Activated naive CD4-positive, alpha-beta T cell treated with anti-CD3 and anti-CD28 coated beads, Interleukin-2, amount 50 U/mL, for 72 hours (primary cell): ENCODE measurements at regions not wholly inside any gene's neighbourhood (a gene's known extent, or its start where the extent isn't known, plus 50 kb on each side); places are given as distances from the start of the nearest gene placed in this dataset.

Source experiments
- ATAC-seq, 2 donors: fragments of 150-1000 bp; cut with Tn5 transposase; 2 replicates each; pipeline ENCODE4 v1.10.0; 2021; ENCODE audit warnings: mild to moderate bottlenecking in 2 of 2, moderate library complexity in 2 of 2
- DNase-seq, 2 donors: peaks; one replicate each; pipeline ENCODE4 v3.0.0; 2021 to 2022; ENCODE audit warnings: low spot score in 2 of 2
- H3K27ac Mint-ChIP-seq, 2 donors: one replicate each; pipeline ENCODE4 v1.8.0; 2022; ENCODE audit warnings: mild to moderate bottlenecking in 2 of 2, mixed read lengths in 2 of 2
- H3K36me3 Mint-ChIP-seq, 2 donors: one replicate each; pipeline ENCODE4 v1.8.0; 2022; ENCODE audit warnings: mixed read lengths in 2 of 2
- H3K9me3 Mint-ChIP-seq, 2 donors: one replicate each; pipeline ENCODE4 v1.8.0; 2022; ENCODE audit warnings: mixed read lengths in 2 of 2

DNA sequence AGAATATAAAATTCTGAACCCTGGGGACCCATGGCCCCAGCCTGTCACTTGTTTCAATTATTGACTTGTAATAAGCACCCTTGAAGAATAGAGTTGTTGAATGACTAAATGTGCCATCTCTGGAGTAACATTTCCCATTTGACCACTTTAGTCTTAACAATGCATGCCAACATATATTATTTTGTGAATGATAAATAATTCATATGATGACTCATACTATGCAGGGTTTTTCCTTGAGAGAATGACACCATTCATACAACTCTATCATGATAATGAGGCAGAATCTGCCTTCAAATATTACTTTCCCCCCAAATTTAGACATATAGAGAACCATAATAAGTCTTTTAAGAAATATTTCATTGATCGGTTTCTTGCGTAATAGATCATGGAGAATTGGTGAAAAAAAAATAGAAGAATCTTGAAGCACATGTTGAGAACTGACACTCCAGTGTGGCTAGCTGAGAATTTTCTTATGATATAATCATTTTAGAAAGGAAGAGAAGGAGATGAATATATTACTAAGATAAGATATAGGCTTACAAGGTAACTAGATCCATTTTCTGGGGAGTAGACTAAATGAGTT is 404.5 kb downstream of the GRXCR1 start:
- H3K36me3 Mint-ChIP-seq = no peaks in the 10 kb centered on the region
- no peak overlapping the region for H3K27ac Mint-ChIP-seq
- H3K9me3 Mint-ChIP-seq = peaks cover 6 to 11% of the 10 kb centered on the region in 2 donors
- ATAC-seq (no peak), DNase-seq (no peak)

DNA sequence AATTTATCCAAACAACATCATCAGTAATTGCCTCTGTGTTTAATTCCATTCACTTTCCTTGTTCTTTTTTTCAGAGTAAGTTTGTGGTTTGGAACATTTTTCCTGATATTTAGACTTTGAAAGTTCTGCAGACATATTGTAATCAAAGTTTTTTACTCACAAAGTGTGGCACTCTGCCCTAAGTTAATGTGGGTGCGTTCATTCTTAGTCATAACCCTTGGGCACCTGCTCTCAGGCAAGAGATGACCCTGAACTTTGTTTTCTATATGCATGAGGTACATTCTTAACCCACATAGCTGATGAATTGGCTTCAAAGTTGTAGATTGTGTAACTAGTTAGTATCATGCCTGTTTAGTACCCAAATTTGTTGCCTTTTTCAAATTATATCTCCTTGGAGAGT is 424.3 kb downstream of the GRXCR1 start:
- DNase-seq (no peak), ATAC-seq (no peak)
- Mint-ChIP-seq H3K27ac (no peak overlapping the region), H3K36me3 (no peaks in the 10 kb centered on the region), H3K9me3 (peaks cover 6 to 9% of the 10 kb centered on the region in 2 donors)

DNA sequence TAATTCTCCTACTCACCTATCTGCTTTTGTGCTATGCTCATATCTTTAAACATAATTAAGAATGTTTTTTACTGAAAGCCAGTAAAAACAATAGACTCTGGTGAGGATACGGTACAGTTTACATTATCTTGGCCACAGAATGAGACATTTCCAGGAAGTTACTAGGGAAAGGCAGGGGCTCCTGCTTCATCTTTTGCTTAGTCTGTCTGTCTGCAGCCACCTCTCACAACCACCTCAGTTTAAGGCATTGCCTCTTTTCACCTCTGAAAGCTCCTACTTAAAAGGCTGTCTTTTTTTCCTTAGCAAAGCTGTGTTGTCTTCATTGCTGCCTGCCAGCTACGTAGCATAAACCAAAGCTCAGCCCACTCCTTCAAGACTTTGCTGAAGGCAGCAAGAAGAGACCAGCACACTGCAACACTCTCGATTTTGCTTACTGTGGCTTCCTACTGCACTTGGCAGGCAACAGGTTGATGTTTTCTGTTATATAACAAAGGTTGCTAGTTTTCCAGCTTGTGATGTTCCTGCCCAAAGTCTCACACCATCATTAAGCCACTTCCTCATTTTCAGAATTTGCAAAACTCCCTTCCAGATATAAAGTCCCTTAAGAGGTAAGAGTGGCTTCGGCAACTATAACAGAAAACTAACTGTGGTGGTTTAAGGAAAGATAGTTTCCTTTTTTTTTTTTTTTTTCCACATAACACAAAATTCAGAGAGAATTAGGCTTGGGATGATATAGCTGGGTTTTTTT is 432.9 kb downstream of the GRXCR1 start:
- no peaks in the 10 kb centered on the region for H3K36me3 Mint-ChIP-seq
- DNase-seq (no peak), ATAC-seq (no peak)
- no peak overlapping the region for H3K27ac Mint-ChIP-seq
- H3K9me3 Mint-ChIP-seq = peaks cover 0 to 16% of the 10 kb centered on the region in 2 donors

DNA sequence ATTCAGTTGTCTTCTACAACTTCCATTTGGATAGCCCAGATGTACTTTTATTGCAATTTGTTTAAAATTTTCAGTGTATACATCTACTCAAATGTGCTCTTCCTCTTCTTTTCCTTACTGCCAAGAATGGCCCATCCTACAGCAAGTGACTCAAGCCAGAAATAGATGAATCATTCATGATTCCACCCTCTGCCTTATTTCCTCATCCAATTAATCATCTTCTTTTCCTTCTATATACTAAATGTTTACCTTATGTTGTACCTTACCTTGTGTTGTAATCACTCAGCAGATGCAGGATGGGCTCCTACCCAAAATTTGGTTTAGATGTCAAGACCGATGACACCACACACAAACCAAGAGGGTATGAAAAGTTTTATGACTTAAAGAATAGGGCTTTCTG is 437.8 kb downstream of the GRXCR1 start:
- Mint-ChIP-seq H3K36me3 (no peaks in the 10 kb centered on the region), H3K27ac (no peak overlapping the region), H3K9me3 (peaks cover 4 to 14% of the 10 kb centered on the region in 2 donors)
- ATAC-seq = no peak
- DNase-seq = no peak

DNA sequence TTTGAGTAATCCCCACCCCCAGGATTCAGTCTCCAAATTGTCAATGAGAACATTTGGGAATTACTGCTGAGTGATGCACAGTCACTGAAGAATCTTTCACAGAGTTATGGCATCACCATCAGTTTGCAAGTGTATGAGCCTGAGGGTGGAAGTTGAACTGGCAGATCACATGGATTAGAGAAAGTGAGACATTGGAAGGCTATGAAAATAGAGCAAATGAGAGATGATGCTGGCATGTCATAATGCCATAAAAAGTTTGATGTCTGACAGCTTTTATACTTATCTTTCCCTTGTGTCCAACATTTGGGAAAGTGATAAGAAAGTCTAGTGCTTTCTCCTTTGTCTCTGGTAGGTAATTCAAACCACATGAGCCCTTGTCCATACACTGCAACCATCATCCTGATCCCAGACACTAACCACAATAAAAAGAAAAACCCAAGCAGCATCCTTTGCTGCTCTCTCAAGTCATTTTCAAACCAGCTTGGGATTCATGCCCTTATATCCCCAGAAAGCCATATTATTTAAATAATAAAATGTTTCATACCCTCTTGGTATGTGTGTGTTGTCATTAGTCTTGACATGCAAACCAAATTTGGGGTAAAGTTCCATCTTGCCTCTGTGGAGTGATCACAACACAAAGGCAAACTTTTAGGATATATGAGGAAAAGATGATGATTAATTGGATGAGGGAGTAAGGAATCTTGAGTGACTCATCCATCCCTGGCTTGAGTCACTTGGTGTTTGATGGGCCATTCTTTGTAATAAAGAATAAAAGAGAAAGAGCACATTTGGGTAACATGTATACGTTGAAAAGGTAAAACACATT is 438.9 kb downstream of the GRXCR1 start:
- no peak for ATAC-seq
- no peak overlapping the region for H3K27ac Mint-ChIP-seq
- peaks cover 4 to 14% of the 10 kb centered on the region in 2 donors for H3K9me3 Mint-ChIP-seq
- DNase-seq = no peak
- H3K36me3 Mint-ChIP-seq = no peaks in the 10 kb centered on the region

DNA sequence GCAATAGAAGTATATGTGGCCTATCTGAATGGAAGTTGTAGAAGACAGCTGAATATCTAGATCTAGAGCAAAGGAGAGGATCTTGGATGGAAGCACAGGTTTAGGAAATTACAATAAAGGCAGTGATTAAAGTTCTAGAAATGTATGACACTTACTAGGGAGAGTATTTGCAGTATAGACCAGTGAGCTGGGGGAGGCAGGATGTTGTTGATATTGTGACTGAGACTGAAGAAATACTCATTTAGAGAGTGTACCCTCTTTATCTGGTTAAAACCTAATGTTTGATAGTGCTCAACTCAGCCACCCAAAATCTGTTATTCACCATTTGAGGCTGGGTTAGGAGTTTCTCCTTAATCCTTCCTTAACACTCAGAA is 439.5 kb downstream of the GRXCR1 start:
- Mint-ChIP-seq H3K9me3 (peaks cover 5 to 14% of the 10 kb centered on the region in 2 donors), H3K36me3 (no peaks in the 10 kb centered on the region), H3K27ac (no peak overlapping the region)
- DNase-seq (no peak), ATAC-seq (no peak)

DNA sequence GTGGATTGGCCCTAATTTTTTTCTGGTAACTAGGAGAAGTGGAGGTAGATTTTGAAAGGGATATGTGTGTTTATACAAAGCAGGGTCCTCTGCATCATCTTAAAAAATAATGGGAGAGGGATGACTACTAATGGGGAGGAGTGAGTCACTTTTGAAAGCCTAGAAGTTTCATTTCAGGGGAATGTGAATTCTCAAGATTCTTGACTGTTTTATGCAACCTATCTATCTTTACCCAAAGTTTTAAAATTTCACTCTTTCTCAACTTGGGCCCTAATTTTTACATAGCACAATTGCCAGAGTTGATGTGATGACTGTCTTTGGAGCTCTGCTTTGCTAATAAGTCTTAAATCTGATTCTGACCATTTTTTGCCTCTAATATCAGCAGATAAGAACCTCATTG is 445.2 kb downstream of the GRXCR1 start:
- no peak for DNase-seq
- ATAC-seq = no peak
- Mint-ChIP-seq H3K9me3 (peaks cover 17 to 28% of the 10 kb centered on the region in 2 donors), H3K27ac (no peak overlapping the region), H3K36me3 (no peaks in the 10 kb centered on the region)

DNA sequence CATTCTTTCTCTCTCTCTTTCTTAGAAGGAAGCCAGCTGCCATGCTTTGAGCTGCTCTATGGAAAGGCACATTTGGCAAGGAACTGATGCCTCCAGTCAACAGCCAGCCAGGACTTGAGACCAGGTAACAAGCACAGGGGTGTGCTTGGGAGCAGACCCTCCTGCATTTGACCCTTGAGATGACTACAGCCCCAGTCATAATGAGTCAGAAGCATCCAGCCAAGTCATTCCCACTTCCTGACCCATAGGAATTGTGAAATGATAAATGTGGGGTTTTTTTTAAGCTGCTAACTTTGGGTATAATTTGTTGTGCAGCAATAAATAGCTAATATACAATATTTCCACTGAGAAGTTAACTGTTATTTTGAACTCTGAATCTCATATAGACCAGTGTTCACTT is 446.9 kb downstream of the GRXCR1 start:
- Mint-ChIP-seq H3K27ac (no peak overlapping the region), H3K9me3 (peaks cover 16 to 30% of the 10 kb centered on the region in 2 donors), H3K36me3 (no peaks in the 10 kb centered on the region)
- DNase-seq (no peak), ATAC-seq (no peak)

DNA sequence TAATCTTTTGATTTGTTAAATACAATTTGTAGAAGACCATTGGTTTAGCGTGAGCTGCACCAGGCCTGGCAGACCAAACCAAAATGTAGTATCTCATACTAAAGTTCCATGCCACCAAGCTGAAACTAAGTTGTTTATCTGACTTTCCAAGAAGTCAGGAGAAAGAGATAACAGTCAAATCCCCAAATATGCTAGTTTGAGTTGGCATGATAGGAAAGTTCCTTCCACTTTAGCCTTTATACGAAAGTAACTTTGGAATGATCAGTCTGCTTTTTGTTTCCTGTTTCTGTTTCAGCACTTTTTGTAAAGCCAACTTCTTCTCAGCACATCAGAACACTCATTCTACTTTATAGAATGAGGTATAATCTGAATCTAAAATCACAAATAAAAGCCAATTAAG is 449.2 kb downstream of the GRXCR1 start:
- no peak for ATAC-seq
- peaks cover 18 to 32% of the 10 kb centered on the region in 2 donors for H3K9me3 Mint-ChIP-seq
- DNase-seq = no peak
- no peak overlapping the region for H3K27ac Mint-ChIP-seq
- no peaks in the 10 kb centered on the region for H3K36me3 Mint-ChIP-seq

DNA sequence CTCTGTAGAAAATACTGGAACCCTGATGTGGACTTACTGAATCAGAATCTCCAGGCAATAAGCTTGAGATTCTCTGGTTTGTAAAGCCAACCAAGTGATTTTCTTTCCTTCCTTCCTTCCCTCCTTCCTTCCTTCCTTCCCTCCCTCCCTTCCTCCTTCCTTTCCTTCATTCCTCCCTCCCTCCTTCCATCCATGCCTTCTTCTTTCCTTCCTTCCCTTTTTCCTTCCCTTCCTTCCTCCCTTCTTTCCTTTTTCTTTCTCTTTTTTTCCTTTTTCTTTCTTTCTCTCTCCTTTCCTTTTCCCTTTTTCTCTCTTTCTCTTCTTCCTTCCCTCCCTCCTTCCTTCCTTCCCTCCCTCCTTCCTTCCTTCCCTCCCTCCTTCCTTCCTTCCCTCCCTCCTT is 450.8 kb downstream of the GRXCR1 start:
- Mint-ChIP-seq H3K36me3 (no peaks in the 10 kb centered on the region), H3K9me3 (peaks cover 19 to 25% of the 10 kb centered on the region in 2 donors), H3K27ac (no peak overlapping the region)
- ATAC-seq (no peak), DNase-seq (no peak)

DNA sequence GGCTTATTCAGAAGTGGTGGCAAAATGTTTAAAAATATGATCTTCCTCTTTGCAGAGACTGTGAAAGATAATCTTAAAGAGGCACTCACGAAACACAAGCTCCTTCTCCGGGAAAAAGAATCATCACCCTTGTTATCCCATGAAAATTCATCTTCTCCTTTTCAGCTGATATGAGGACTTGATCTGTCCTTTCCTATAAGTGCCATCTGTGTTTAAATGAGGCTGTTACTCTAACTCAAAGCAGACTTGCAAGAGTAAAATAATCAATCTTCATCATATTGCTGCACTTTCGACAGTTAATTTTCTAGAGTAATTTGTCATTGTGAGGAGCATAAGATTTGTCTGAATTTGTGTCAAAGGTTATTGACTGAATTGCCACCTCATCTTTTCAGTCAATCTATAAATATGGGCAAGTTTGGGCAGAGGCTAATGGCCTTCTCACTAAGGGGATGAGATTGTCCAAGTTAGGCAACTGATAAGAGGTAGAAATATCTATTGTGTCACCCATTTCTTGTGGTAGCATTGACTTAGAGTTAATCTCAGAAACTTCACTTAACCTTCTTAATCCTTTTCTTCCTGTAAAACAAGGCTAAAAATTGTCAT is 452.9 kb downstream of the GRXCR1 start:
- H3K27ac Mint-ChIP-seq = no peak overlapping the region
- H3K36me3 Mint-ChIP-seq = no peaks in the 10 kb centered on the region
- H3K9me3 Mint-ChIP-seq = peaks cover 10 to 11% of the 10 kb centered on the region in 2 donors
- ATAC-seq (no peak), DNase-seq (no peak)

DNA sequence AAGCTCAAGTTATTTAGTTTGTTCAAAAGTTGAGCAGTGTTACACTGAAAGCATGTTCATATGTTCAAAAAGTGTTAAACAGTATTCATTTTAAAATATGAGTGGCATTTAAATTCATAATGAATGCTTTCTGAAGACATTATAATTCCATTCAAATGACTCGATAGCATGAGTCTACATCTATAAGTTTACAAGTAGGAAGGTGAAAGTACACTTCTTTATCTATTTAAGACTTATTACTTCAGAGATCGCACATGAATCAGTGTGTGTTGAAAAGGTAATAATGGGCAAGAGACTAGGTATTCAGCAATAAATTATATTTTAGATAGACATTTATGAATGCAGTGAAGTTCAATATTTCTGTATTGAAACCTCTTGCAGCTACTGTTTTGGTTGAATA is 456.1 kb downstream of the GRXCR1 start:
- H3K9me3 Mint-ChIP-seq = peaks cover 7 to 10% of the 10 kb centered on the region in 2 donors
- H3K36me3 Mint-ChIP-seq = no peaks in the 10 kb centered on the region
- ATAC-seq (no peak), DNase-seq (no peak)
- no peak overlapping the region for H3K27ac Mint-ChIP-seq

DNA sequence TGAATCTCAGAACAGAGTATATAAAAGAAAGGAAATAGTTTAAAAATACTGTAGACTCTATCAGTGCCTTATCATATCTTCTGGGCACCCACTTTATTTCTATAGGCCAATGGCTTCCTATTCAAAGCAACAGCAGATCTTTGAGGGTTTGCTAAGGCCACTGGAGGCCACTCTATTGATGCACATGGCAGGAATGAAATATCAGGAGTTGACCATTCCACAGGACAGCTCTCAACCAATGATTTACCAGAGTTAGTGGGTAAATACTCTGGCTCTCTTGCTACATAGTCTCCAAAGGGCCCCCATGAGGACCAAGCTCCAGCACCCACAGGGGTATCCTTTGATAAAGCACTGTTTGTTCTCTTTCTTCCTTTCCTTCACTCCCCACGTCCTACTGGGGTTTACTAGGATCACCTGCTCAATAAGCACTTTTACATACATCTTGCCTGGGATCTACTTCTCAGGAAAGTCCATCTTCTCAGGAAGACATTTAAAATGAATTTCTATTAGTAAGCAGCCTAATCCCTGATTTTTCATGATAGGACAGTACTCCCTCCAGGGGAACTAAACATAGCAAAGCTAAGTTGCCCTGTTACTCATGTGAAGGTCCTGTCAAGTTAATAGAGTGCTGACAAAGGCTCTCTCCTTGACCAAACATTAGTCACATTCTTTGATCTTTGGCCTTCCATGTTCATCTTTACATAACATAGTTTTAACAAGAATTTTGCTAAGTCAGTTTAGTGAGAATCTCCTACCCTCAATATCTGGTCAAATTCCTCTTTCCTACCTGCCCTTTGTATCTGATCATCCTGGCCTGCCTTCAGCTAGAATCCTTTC is 459.7 kb downstream of the GRXCR1 start:
- ATAC-seq (no peak), DNase-seq (no peak)
- Mint-ChIP-seq H3K9me3 (peaks cover 0 to 8% of the 10 kb centered on the region in 2 donors), H3K36me3 (no peaks in the 10 kb centered on the region), H3K27ac (no peak overlapping the region)

DNA sequence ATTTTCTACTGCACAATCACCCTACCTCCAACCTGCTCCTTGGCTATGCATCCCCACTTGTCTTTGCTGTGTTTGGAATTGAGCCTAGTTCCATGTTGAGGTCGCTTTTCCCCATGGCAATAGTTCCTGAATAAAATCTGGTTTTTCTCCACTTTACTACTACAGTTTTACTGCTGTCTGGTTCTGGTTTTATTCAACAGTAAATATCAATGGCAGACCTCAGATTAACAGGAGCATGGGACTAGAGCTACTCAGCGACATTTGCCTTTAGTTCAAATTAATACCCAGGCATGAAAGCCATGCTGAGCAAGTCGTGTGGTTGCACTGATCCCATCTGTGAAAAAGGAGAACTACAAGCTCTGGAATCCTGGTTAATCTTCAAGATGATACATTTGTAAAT is 460.3 kb downstream of the GRXCR1 start:
- no peak for DNase-seq
- Mint-ChIP-seq H3K36me3 (no peaks in the 10 kb centered on the region), H3K9me3 (peaks cover 0 to 6% of the 10 kb centered on the region in 2 donors), H3K27ac (no peak overlapping the region)
- ATAC-seq = no peak

DNA sequence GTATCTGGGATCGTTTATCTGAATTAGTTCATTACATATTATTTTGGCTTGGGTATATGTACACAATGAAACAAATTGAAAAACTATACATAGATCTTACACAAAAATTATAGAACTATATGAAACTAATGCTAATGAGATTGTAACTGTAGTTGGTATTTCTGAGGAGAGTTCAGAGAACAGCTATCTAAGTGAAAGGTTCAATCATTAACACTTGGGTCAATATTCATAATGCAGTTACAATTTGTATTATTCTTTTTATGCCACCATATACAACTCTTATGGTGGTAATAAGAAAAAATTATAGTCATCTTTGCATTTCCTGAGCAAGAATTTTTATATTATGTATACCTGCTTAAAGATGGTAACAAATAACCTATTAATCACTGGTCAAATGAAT is 461.0 kb downstream of the GRXCR1 start:
- ATAC-seq (no peak), DNase-seq (no peak)
- H3K9me3 Mint-ChIP-seq = peaks cover 0 to 3% of the 10 kb centered on the region in 2 donors
- no peaks in the 10 kb centered on the region for H3K36me3 Mint-ChIP-seq
- no peak overlapping the region for H3K27ac Mint-ChIP-seq

DNA sequence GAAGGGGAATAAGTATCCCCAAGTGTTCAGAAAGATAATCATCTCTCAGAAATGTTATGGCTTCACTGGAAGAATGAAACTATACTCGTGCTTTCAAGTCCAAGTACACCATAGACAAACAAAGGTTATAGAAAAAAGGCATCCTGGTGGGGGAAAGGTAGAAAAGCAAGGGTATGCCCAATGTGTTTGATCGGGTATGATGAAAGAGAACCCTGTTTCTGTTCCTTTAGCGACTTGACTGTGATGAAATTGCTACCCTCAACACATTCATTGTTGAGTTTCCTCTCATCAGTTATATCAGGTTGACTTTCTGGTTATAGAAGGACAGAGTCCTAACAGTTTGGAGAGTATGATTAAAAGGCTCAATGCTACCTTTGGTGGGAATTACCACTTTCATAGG is 464.3 kb downstream of the GRXCR1 start:
- H3K9me3 Mint-ChIP-seq = peaks cover 0 to 3% of the 10 kb centered on the region in 2 donors
- no peak overlapping the region for H3K27ac Mint-ChIP-seq
- DNase-seq = no peak
- no peak for ATAC-seq
- H3K36me3 Mint-ChIP-seq = no peaks in the 10 kb centered on the region
